A673 (cell line): ENCODE measurements at regions not wholly inside any gene's neighbourhood (a gene's known extent, or its start where the extent isn't known, plus 50 kb on each side); places are given as distances from the start of the nearest gene placed in this dataset.

Source experiments
- BruUV-seq: library from RNA; stranded (reverse); fragments of 400-500 nt; replicated peaks from 2 replicates; lab custom pipeline; 2021; lab: Mats Ljungman, UMichigan
- CTCF ChIA-PET: fragments of 300-600 bp; sonication (Branson Sonifier 250); formaldehyde crosslinking; loops from one replicate; lab custom pipeline; 2022; ENCODE audit warnings: antibody characterized with exemption; lab: Charles Lee
- POLR2A ChIA-PET: fragments of 300-600 bp; sonication (Branson Sonifier 250); formaldehyde crosslinking; loops from one replicate; lab custom pipeline; 2022; ENCODE audit warnings: antibody characterized with exemption; ENCODE audit not compliant: low non-redundant PET; lab: Charles Lee
- DNase-seq: peaks from one replicate; pipeline ENCODE4 v3.0.0-alpha.2; 2015; ENCODE audit warnings: low spot score
- H3K27ac ChIP-seq: fragments of 200-600 bp; sonication (generic); 2 replicates; pipeline ENCODE4 v1.5.1; 2016; ENCODE audit warnings: mixed run types, low read depth, mild to moderate bottlenecking, mixed read lengths, antibody characterized with exemption, low read length; ENCODE audit not compliant: poor library complexity, severe bottlenecking
- H3K27me3 ChIP-seq: fragments of 200-600 bp; sonication (generic); replicated peaks from 2 replicates; pipeline ENCODE4 v1.6.1; 2017; ENCODE audit warnings: mixed run types, low read depth, mild to moderate bottlenecking, mixed read lengths, antibody characterized with exemption, low read length; ENCODE audit not compliant: insufficient read depth, poor library complexity
- H3K36me3 ChIP-seq: fragments of 200-600 bp; sonication (generic); 2 replicates; pipeline ENCODE4 v1.6.1; 2016; ENCODE audit warnings: mixed run types, mild to moderate bottlenecking, mixed read lengths, antibody characterized with exemption, low read length; ENCODE audit not compliant: insufficient read depth, poor library complexity, severe bottlenecking
- H3K4me1 ChIP-seq: fragments of 200-600 bp; sonication (generic); 2 replicates; pipeline ENCODE4 v1.6.1; 2017; ENCODE audit warnings: mixed run types, mild to moderate bottlenecking, mixed read lengths, antibody characterized with exemption, low read length; ENCODE audit not compliant: insufficient read depth, poor library complexity, severe bottlenecking
- H3K4me3 ChIP-seq: fragments of 200-600 bp; sonication (generic); 2 replicates; pipeline ENCODE4 v1.5.1; 2016; ENCODE audit warnings: low read depth, mixed run types, mild to moderate bottlenecking, mixed read lengths, low read length; ENCODE audit not compliant: poor library complexity, severe bottlenecking
- H3K9me3 ChIP-seq: fragments of 200-600 bp; sonication (generic); 2 replicates; pipeline ENCODE4 v1.6.1; 2016; ENCODE audit warnings: mixed run types, low read depth, mild to moderate bottlenecking, mixed read lengths, antibody characterized with exemption, low read length; ENCODE audit not compliant: poor library complexity, severe bottlenecking
- CTCF ChIP-seq: fragments of 300-800, 200-600 bp; sonication (generic); conservative IDR thresholded peaks from 2 replicates; pipeline ENCODE4 v1.5.1; 2017; ENCODE audit warnings: low read depth, mild to moderate bottlenecking, antibody characterized with exemption, low read length, moderate library complexity, mixed read lengths
- EZH2 ChIP-seq: fragments of 200-600 bp; sonication (generic); IDR thresholded peaks from 2 replicates; pipeline ENCODE4 v1.6.1; 2017; ENCODE audit warnings: borderline replicate concordance, low read depth, mild to moderate bottlenecking, mixed read lengths, antibody characterized with exemption, low read length; ENCODE audit not compliant: poor library complexity, severe bottlenecking
- intact Hi-C: fragments of 100-400 bp; cut with micrococcal nuclease; formaldehyde crosslinking; loops from one replicate; pipeline ENCODE4 v1.10.0; 2022; ENCODE audit not compliant: unreplicated experiment

GRCh38 chr20:7383216-7383615 lies 557.0 kb downstream of the HAO1 start:
- ChIA-PET CTCF (no interaction called here), POLR2A (no interaction called here)
- H3K27ac ChIP-seq: no peak overlapping the region
- no peak overlapping the region for H3K4me3 ChIP-seq
- intact Hi-C loops: no loop called here
- TF ChIP-seq EZH2 (no peak), CTCF (no peak)
- H3K4me1 ChIP-seq: no peaks in the 10 kb centered on the region
- no TSS peak for BruUV-seq
- peaks cover 6% of the 10 kb centered on the region for H3K27me3 ChIP-seq
- DNase-seq: no peak
- H3K36me3 ChIP-seq: no peaks in the 10 kb centered on the region
- no peaks in the 10 kb centered on the region for H3K9me3 ChIP-seq

DNA sequence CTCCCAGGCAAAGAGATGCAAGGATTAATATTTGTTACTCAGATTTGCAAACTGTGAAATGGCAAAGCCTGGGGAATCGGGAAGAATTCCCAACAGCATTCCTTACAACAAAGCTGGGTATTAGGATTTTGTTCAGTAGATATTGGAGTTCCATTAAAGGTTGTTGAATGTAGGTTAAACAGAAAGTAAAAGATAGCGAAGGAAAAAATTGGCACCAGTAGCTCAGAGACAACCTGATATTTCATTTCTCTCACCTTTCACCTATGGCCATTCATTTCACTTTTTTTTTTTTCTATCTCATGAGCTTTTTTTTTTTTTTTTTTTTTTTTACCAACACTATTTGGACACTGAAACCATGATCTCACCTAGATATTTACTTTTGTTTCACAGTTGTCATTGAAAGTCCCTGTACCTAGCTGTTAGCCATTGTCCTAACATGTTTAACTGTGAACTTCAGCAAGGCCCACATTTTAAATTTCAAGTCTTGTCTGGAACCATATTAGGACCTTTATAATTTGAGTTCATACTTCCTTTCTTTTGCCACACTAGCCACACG lies 552.5 kb downstream of the HAO1 start:
- TF ChIP-seq EZH2 (no peak), CTCF (no peak)
- H3K4me3 ChIP-seq: no peak overlapping the region
- no peaks in the 10 kb centered on the region for H3K4me1 ChIP-seq
- H3K27ac ChIP-seq: no peak overlapping the region
- intact Hi-C loops: no loop called here
- no peak for DNase-seq
- peaks cover 6% of the 10 kb centered on the region for H3K27me3 ChIP-seq
- no TSS peak for BruUV-seq
- ChIA-PET CTCF (no interaction called here), POLR2A (no interaction called here)
- no peaks in the 10 kb centered on the region for H3K9me3 ChIP-seq
- no peaks in the 10 kb centered on the region for H3K36me3 ChIP-seq

DNA sequence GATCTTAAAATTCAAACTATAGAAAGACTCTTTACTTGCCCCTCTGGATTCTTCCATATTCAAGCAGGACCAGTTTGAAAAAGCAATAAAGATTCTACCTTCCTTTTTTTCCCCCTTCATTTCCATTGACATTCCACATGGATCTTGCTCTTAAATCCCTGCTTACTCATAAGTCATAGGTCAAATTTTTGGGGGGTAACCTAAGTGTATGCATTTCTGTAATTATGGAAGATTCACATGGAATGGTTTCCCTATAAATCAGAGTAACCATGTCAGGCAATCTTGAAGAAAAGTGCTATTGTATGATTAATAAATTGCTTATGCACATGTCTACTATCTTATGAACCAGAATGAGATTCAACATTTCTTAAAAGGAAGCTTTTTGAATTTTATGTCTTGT lies 551.0 kb downstream of the HAO1 start:
- no peak overlapping the region for H3K4me3 ChIP-seq
- no peaks in the 10 kb centered on the region for H3K9me3 ChIP-seq
- no peak overlapping the region for H3K27ac ChIP-seq
- H3K4me1 ChIP-seq: no peaks in the 10 kb centered on the region
- TF ChIP-seq CTCF (no peak), EZH2 (no peak)
- H3K27me3 ChIP-seq: peaks cover 6% of the 10 kb centered on the region
- CTCF ChIA-PET: no interaction called here
- no TSS peak for BruUV-seq
- POLR2A ChIA-PET: no interaction called here
- intact Hi-C loops: no loop called here
- no peaks in the 10 kb centered on the region for H3K36me3 ChIP-seq
- DNase-seq: no peak
